ENCODE measurements at regions not wholly inside any gene's neighbourhood (a gene's known extent, or its start where the extent isn't known, plus 50 kb on each side); places are given as distances from the start of the nearest gene placed in this dataset.

GRCh38 chr2:120576509-120577474 lies 158.9 kb upstream of the GLI2 start:
- Histone ChIP-seq H3K27ac (ENCODE audit: extremely low read depth, low read depth, low read length) (no peak overlapping the region), H2AFZ (ENCODE audit: low read depth, low read length) (no peak overlapping the region), H4K20me1 (replicated peaks; ENCODE audit: control insufficient read depth, insufficient read depth, low read length) (0 out of 2 replicates have a peak, but pooled peaks cover 8% of the 10 kb centered on the region), H3K9me1 (ENCODE audit: control insufficient read depth, insufficient read depth, low read length) (no peaks in the 10 kb centered on the region), H3K4me3 (no peak overlapping the region), H3K27me3 (ENCODE audit: control insufficient read depth in 2 of 2, insufficient read depth in 2 of 2, low read length in 2 of 2) (peaks cover 18 to 89% of the 10 kb centered on the region in 2 experiments), H3K36me3 (ENCODE audit: control insufficient read depth, insufficient read depth, low read length) (no peaks in the 10 kb centered on the region), H3K4me1 (replicated peaks in 1 of 2; ENCODE audit: control insufficient read depth in 2 of 2, insufficient read depth in 2 of 2, low read length in 2 of 2) (peaks cover 0 to 6% of the 10 kb centered on the region in 2 experiments; a peak in 1 of 5 replicates), H3K4me2 (ENCODE audit: insufficient read depth, low read length) (no peak overlapping the region), H3K79me2 (ENCODE audit: control insufficient read depth, insufficient read depth, low read length) (no peaks in the 10 kb centered on the region), H3K9ac (ENCODE audit: insufficient read depth in 1 of 2, low read depth in 2 of 2, low read length in 2 of 2) (no peak overlapping the region), H3K9me3 (replicated peaks; ENCODE audit: control insufficient read depth, insufficient read depth, low read depth, low read length) (no peaks in the 10 kb centered on the region)
- DNase-seq (ENCODE audit: extremely low read depth in 1 of 4, low spot score in 3 of 4), result no peak
- in situ Hi-C loops (cut with MboI) (no loop called here), intact Hi-C loops (cut with micrococcal nuclease) (no loop called here)
- ChIA-PET CTCF (ENCODE audit: low intra/inter-chr PET ratio) (no interaction called here), POLR2A (no interaction called here)
- FAIRE-seq, result no peak
- 0% methylated on average over 22 of the region's 51 CpGs for WGBS (ENCODE audit: insufficient coverage, low coverage, missing lambda C conversion rate)
- no peak for TF ChIP-seq L3MBTL2 (IDR thresholded peaks at IDR 0.05)
- no peak for TF ChIP-seq ESRRB (CRISPR knock-in tag; IDR thresholded peaks at IDR 0.05; ENCODE audit: borderline replicate concordance)
- TF ChIP-seq HIVEP1 (CRISPR knock-in tag; IDR thresholded peaks at IDR 0.05), result no peak
- TF ChIP-seq KHSRP (IDR thresholded peaks at IDR 0.05), result no peak
- TF ChIP-seq IRF1 (CRISPR knock-in tag; IDR thresholded peaks at IDR 0.05; ENCODE audit: borderline replicate concordance), result no peak
- TF ChIP-seq CBX5 (IDR thresholded peaks at IDR 0.05; ENCODE audit: borderline replicate concordance, low read depth), result no peak
- TF ChIP-seq CTCF (IDR thresholded peaks at IDR 0.05 in 2 of 3, conservative IDR thresholded peaks at IDR 0.05 in 1 of 3; ENCODE audit: insufficient read depth in 2 of 3, low read depth in 1 of 3, low read length in 3 of 3), result no peak
- no peak for TF ChIP-seq RERE (CRISPR knock-in tag; IDR thresholded peaks at IDR 0.05; ENCODE audit: borderline replicate concordance)
- no peak for TF ChIP-seq CREM (IDR thresholded peaks at IDR 0.05; ENCODE audit: low read depth)
- no peak for TF ChIP-seq HNRNPUL1 (IDR thresholded peaks at IDR 0.05; ENCODE audit: low read length)
- TF ChIP-seq ZNF311 (CRISPR knock-in tag; IDR thresholded peaks at IDR 0.05), result no peak
- TF ChIP-seq E2F3 (CRISPR knock-in tag; IDR thresholded peaks at IDR 0.05), result no peak
- BruUV-seq (replicated peaks), result no TSS peak
- no peak for ATAC-seq
